ENCODE measurements at regions not wholly inside any gene's neighbourhood (a gene's known extent, or its start where the extent isn't known, plus 50 kb on each side); places are given as distances from the start of the nearest gene placed in this dataset.

GRCh38 chr15:52924630-52925029 is 134.5 kb upstream of the ONECUT1 start:
- Histone ChIP-seq H3K27ac (no peak overlapping the region), H3K4me1 (no peaks in the 10 kb centered on the region), H3K36me3 (no peaks in the 10 kb centered on the region), H3K4me3 (no peak overlapping the region), H3K27me3 (no peaks in the 10 kb centered on the region), H3K9me3 (no peaks in the 10 kb centered on the region)
- DNase-seq (ENCODE audit: extremely low spot score in 2 of 2), result no peak
- intact Hi-C loops (cut with DNase I), result no loop called here
- TF ChIP-seq CTCF (IDR thresholded peaks at IDR 0.05) (no peak), POLR2AphosphoS5 (IDR thresholded peaks at IDR 0.05; ENCODE audit: insufficient read depth in 1 of 2, low read depth in 1 of 2) (no peak), POLR2A (IDR thresholded peaks at IDR 0.05) (no peak)

- Histone ChIP-seq H3K4me3 (no peak overlapping the region), H3K27me3 (no peaks in the 10 kb centered on the region), H3K36me3 (no peaks in the 10 kb centered on the region), H3K27ac (no peak overlapping the region), H3K9me3 (no peaks in the 10 kb centered on the region), H3K4me1 (no peaks in the 10 kb centered on the region)
- TF ChIP-seq POLR2AphosphoS5 (IDR thresholded peaks at IDR 0.05; ENCODE audit: insufficient read depth in 1 of 2, low read depth in 1 of 2) (no peak), CTCF (IDR thresholded peaks at IDR 0.05) (no peak), POLR2A (IDR thresholded peaks at IDR 0.05) (no peak)
- no peak for DNase-seq (ENCODE audit: extremely low spot score in 2 of 2)
- intact Hi-C loops (cut with DNase I), result no loop called here
These were observed 133.5 kb upstream of the ONECUT1 start for GRCh38 chr15:52923626-52924025.

GRCh38 chr15:52922871-52923270 is 132.7 kb upstream of the ONECUT1 start:
- Histone ChIP-seq H3K36me3 (no peaks in the 10 kb centered on the region), H3K4me1 (no peaks in the 10 kb centered on the region), H3K27ac (no peak overlapping the region), H3K9me3 (no peaks in the 10 kb centered on the region), H3K27me3 (no peaks in the 10 kb centered on the region), H3K4me3 (no peak overlapping the region)
- intact Hi-C loops (cut with DNase I), result no loop called here
- TF ChIP-seq POLR2A (IDR thresholded peaks at IDR 0.05) (no peak), CTCF (IDR thresholded peaks at IDR 0.05) (no peak), POLR2AphosphoS5 (IDR thresholded peaks at IDR 0.05; ENCODE audit: insufficient read depth in 1 of 2, low read depth in 1 of 2) (no peak)
- no peak for DNase-seq (ENCODE audit: extremely low spot score in 2 of 2)

- H3K9me3 ChIP-seq, result no peaks in the 10 kb centered on the region
- H3K36me3 ChIP-seq, result no peaks in the 10 kb centered on the region
- DNase-seq (ENCODE audit: extremely low spot score in 2 of 2), result no peak
- no peak overlapping the region for H3K27ac ChIP-seq
- H3K4me3 ChIP-seq, result no peak overlapping the region
- H3K4me1 ChIP-seq, result no peaks in the 10 kb centered on the region
- no peak for TF ChIP-seq POLR2A (IDR thresholded peaks at IDR 0.05)
- TF ChIP-seq CTCF (IDR thresholded peaks at IDR 0.05), result no peak
- no peak for TF ChIP-seq POLR2AphosphoS5 (IDR thresholded peaks at IDR 0.05; ENCODE audit: insufficient read depth in 1 of 2, low read depth in 1 of 2)
- no peaks in the 10 kb centered on the region for H3K27me3 ChIP-seq
- intact Hi-C loops (cut with DNase I), result no loop called here
These were observed 122.0 kb upstream of the ONECUT1 start for GRCh38 chr15:52912172-52912571.

- intact Hi-C loops (cut with DNase I), result no loop called here
- no peaks in the 10 kb centered on the region for H3K36me3 ChIP-seq
- no peaks in the 10 kb centered on the region for H3K9me3 ChIP-seq
- H3K27ac ChIP-seq, result no peak overlapping the region
- H3K4me3 ChIP-seq, result no peak overlapping the region
- H3K4me1 ChIP-seq, result no peaks in the 10 kb centered on the region
- DNase-seq (ENCODE audit: extremely low spot score in 2 of 2), result no peak
- H3K27me3 ChIP-seq, result no peaks in the 10 kb centered on the region
- no peak for TF ChIP-seq POLR2A (IDR thresholded peaks at IDR 0.05)
- TF ChIP-seq POLR2AphosphoS5 (IDR thresholded peaks at IDR 0.05; ENCODE audit: insufficient read depth in 1 of 2, low read depth in 1 of 2), result no peak
- no peak for TF ChIP-seq CTCF (IDR thresholded peaks at IDR 0.05)
These were observed 103.2 kb upstream of the ONECUT1 start for GRCh38 chr15:52893338-52893737.

Measured in vagina (tissue), 2 donors.